HepG2 (cell line): ENCODE measurements at regions not wholly inside any gene's neighbourhood (a gene's known extent, or its start where the extent isn't known, plus 50 kb on each side); places are given as distances from the start of the nearest gene placed in this dataset.

Experiments
- ATAC-seq: fragments of 200-7000 bp; cut with Tn5 transposase; 3 replicates; pipeline ENCODE4 v1.9.1; 2020; ENCODE audit warnings: mild to moderate bottlenecking, moderate library complexity
- BruUV-seq: library from RNA; stranded (reverse); fragments of 400-500 nt; replicated peaks from 2 replicates; lab custom pipeline; 2021; lab: Mats Ljungman, UMichigan
- CTCF ChIA-PET: fragments of 300-600 bp; formaldehyde crosslinking; extraction: SDS; loops from one replicate; lab custom pipeline; 2021; ENCODE audit warnings: low total read pairs, inconsistent platforms, low intra/inter-chr PET ratio; lab: Yijun Ruan, JAX
- POLR2A ChIA-PET: fragments of 350-600 bp; sonication (Branson Sonifier 250); formaldehyde crosslinking; loops from one replicate; lab custom pipeline; 2020; ENCODE audit warnings: antibody characterized with exemption, inconsistent platforms; lab: Yijun Ruan, JAX
- DNase-seq: peaks from one replicate; pipeline ENCODE4 v3.0.0-alpha.2; 2015; ENCODE audit warnings: low spot score
- FAIRE-seq: peaks from 3 replicates; lab custom pipeline; 2011; peaks lifted over from hg19 to GRCh38; lab: Jason Lieb, UNC
- H2AFZ ChIP-seq: one replicate; pipeline ENCODE4 v1.6.1; 2011; ENCODE audit warnings: low read length, inconsistent platforms
- H3K27ac ChIP-seq: fragments of 300-600 bp; 3 replicates; pipeline ENCODE4 v1.8.0; 2011; ENCODE audit warnings: mixed run types, mild to moderate bottlenecking, mixed read lengths, low read length, inconsistent platforms; ENCODE audit not compliant: insufficient read depth; ENCODE audit errors: extremely low read length
- H3K27me3 ChIP-seq, 2 experiments: fragments of 200-600 bp in 1 of 2; 2 replicates in 1 of 2; 3 replicates in 1 of 2; pipeline versions ENCODE4 v1.6.0 to v1.8.0; 2011; ENCODE audit warnings: low read length in 2 of 2, mild to moderate bottlenecking in 2 of 2, moderate library complexity in 2 of 2, inconsistent platforms in 1 of 2; ENCODE audit not compliant: insufficient read depth in 2 of 2, control insufficient read depth in 1 of 2
- H3K36me3 ChIP-seq, 2 experiments: fragments of 200-600 bp in 1 of 2; replicated peaks in 1 of 2; 2 replicates in 1 of 2; 3 replicates in 1 of 2; pipeline versions ENCODE4 v1.5.1 to v1.8.0; 2011; ENCODE audit warnings: low read length in 2 of 2, inconsistent platforms in 1 of 2; ENCODE audit not compliant: insufficient read depth in 2 of 2, control insufficient read depth in 1 of 2
- H3K4me1 ChIP-seq: 2 replicates; pipeline ENCODE4 v1.5.1; 2012; ENCODE audit warnings: low read length, inconsistent platforms; ENCODE audit not compliant: insufficient read depth
- H3K4me2 ChIP-seq: 2 replicates; pipeline ENCODE4 v1.6.0; 2011; ENCODE audit warnings: low read depth, low read length, inconsistent platforms
- H3K4me3 ChIP-seq, 3 experiments: fragments of 200-600 bp in 1 of 3; sonication (generic), shearing (Covaris generic) in 1 of 3; replicated peaks in 1 of 3; 2 replicates each; pipeline ENCODE4 v1.5.1; 2011 to 2016; ENCODE audit warnings: low read length in 3 of 3, inconsistent platforms in 2 of 3, low read depth in 2 of 3, mild to moderate bottlenecking in 2 of 3, control low read depth in 1 of 3, mixed read lengths in 1 of 3; ENCODE audit not compliant: insufficient read depth in 1 of 3
- H3K79me2 ChIP-seq: one replicate; pipeline ENCODE4 v1.6.1; 2011; ENCODE audit warnings: low read length, inconsistent platforms; ENCODE audit not compliant: insufficient read depth
- H3K9ac ChIP-seq: 2 replicates; pipeline ENCODE4 v1.6.0; 2011; ENCODE audit warnings: mild to moderate bottlenecking, low read depth, low read length, inconsistent platforms; ENCODE audit not compliant: insufficient read depth
- H3K9me3 ChIP-seq: 2 replicates; pipeline ENCODE4 v1.5.1; 2012; ENCODE audit warnings: mild to moderate bottlenecking, low read length
- H4K20me1 ChIP-seq: 2 replicates; pipeline ENCODE4 v1.6.0; 2011; ENCODE audit warnings: inconsistent platforms, mild to moderate bottlenecking, low read length, moderate library complexity; ENCODE audit not compliant: insufficient read depth
- CEBPG ChIP-seq: IDR thresholded peaks from 2 replicates; pipeline ENCODE4 v1.6.1; 2016
- FOXM1 ChIP-seq: sonication (generic); formaldehyde crosslinking; IDR thresholded peaks from 2 replicates; pipeline ENCODE4 v1.5.0; 2020; ENCODE audit warnings: missing genetic modification reagents
- GPN1 ChIP-seq: sonication (generic); formaldehyde crosslinking; IDR thresholded peaks from 2 replicates; pipeline ENCODE4 v1.5.1; 2020; ENCODE audit warnings: missing genetic modification reagents, borderline replicate concordance
- HDAC1 ChIP-seq: sonication (generic); formaldehyde crosslinking; IDR thresholded peaks from 2 replicates; pipeline ENCODE4 v1.5.1; 2020; ENCODE audit warnings: mild to moderate bottlenecking, missing genetic modification reagents
- HES4 ChIP-seq: sonication (generic); formaldehyde crosslinking; IDR thresholded peaks from 2 replicates; pipeline ENCODE4 v1.9.0; 2021; ENCODE audit warnings: mild to moderate bottlenecking, missing genetic modification reagents, borderline replicate concordance
- NFAT5 ChIP-seq: sonication (generic); formaldehyde crosslinking; IDR thresholded peaks from 2 replicates; pipeline ENCODE4 v1.4.0; 2020; ENCODE audit warnings: missing genetic modification reagents
- SNAPC4 ChIP-seq: sonication (generic); formaldehyde crosslinking; IDR thresholded peaks from 2 replicates; pipeline ENCODE4 v1.4.0; 2020; ENCODE audit warnings: mild to moderate bottlenecking, missing genetic modification reagents
- TOE1 ChIP-seq: sonication (generic); formaldehyde crosslinking; IDR thresholded peaks from 2 replicates; pipeline ENCODE4 v1.4.0; 2020; ENCODE audit warnings: mild to moderate bottlenecking, missing genetic modification reagents
- ZNF563 ChIP-seq: sonication (generic); formaldehyde crosslinking; IDR thresholded peaks from 2 replicates; pipeline ENCODE4 v1.8.0; 2022; ENCODE audit warnings: mild to moderate bottlenecking, moderate library complexity, missing genetic modification reagents
- ZNF775 ChIP-seq: sonication (generic); formaldehyde crosslinking; IDR thresholded peaks from 2 replicates; pipeline ENCODE4 v1.4.0; 2020; ENCODE audit warnings: missing genetic modification reagents, mild to moderate bottlenecking, moderate library complexity, borderline replicate concordance
- WGBS: methylation state at CpG from one replicate; pipeline ENCODE4 v1.1.6; 2017; ENCODE audit warnings: low lambda C conversion rate; 5-methylcytosine and 5-hydroxymethylcytosine counted together
- in situ Hi-C: cut with HindIII; loops from 2 replicates; pipeline ENCODE4 v1.10.0; 2017; ENCODE audit warnings: low pct_unique_long_range_greater_than_20kb; ENCODE audit not compliant: extremely low pct_ligation_motif_present
- intact Hi-C: fragments of 100-400 bp; cut with micrococcal nuclease; formaldehyde crosslinking; loops from one replicate; pipeline ENCODE4 v1.10.0; 2022; ENCODE audit not compliant: unreplicated experiment

GRCh38 chr7:25633426-25634036 is 405.2 kb upstream of the NPVF start (continued):
- TF ChIP-seq NFAT5 (CRISPR knock-in tag): no peak
- no peak for TF ChIP-seq GPN1 (CRISPR knock-in tag)
- no peak for TF ChIP-seq HES4

- ATAC-seq (no peak), FAIRE-seq (no peak), DNase-seq (no peak)
- intact Hi-C loops: no loop called here
- H3K4me2 ChIP-seq: no peak overlapping the region
- ChIA-PET POLR2A (no interaction called here), CTCF (no interaction called here)
- WGBS: 40% methylated on average over 9 of the region's 9 CpGs
- no TSS peak for BruUV-seq
- H3K36me3 ChIP-seq: no peaks in the 10 kb centered on the region
- no peak overlapping the region for H2AFZ ChIP-seq
- H3K9me3 ChIP-seq: no peaks in the 10 kb centered on the region
- in situ Hi-C loops: no loop called here
- H3K27ac ChIP-seq: no peak overlapping the region
- H4K20me1 ChIP-seq: no peaks in the 10 kb centered on the region
- no peak overlapping the region for H3K9ac ChIP-seq
- no peaks in the 10 kb centered on the region for H3K27me3 ChIP-seq
- H3K4me3 ChIP-seq: no peak overlapping the region
- no peaks in the 10 kb centered on the region for H3K4me1 ChIP-seq
- H3K79me2 ChIP-seq: no peaks in the 10 kb centered on the region
- TF ChIP-seq SNAPC4 (CRISPR knock-in tag): no peak
- TF ChIP-seq HDAC1 (CRISPR knock-in tag): no peak
- no peak for TF ChIP-seq TOE1 (CRISPR knock-in tag)
- no peak for TF ChIP-seq ZNF563 (CRISPR knock-in tag)
- no peak for TF ChIP-seq FOXM1
- no peak for TF ChIP-seq CEBPG (CRISPR knock-in tag)
- no peak for TF ChIP-seq ZNF775 (CRISPR knock-in tag)
These were observed 407.9 kb upstream of the NPVF start for GRCh38 chr7:25636168-25636567.
